Lower lobe of right lung (tissue), 2 donors: ENCODE measurements at regions not wholly inside any gene's neighbourhood (a gene's known extent, or its start where the extent isn't known, plus 50 kb on each side); places are given as distances from the start of the nearest gene placed in this dataset.

Source experiments
- ATAC-seq, 2 donors: fragments of 200-7000 bp; cut with Tn5 transposase; one replicate each; pipeline ENCODE4 v1.9.1; 2020 to 2022; ENCODE audit warnings: mild to moderate bottlenecking in 2 of 2, moderate library complexity in 2 of 2
- DNase-seq: peaks from one replicate; pipeline ENCODE4 v3.0.0-alpha.2; 2020
- H3K27ac ChIP-seq: fragments of 200-600 bp; one replicate; pipeline ENCODE4 v1.8.0; 2022
- H3K27me3 ChIP-seq: fragments of 200-600 bp; one replicate; pipeline ENCODE4 v1.8.0; 2022; ENCODE audit warnings: low read depth
- H3K36me3 ChIP-seq: fragments of 200-600 bp; one replicate; pipeline ENCODE4 v1.8.0; 2022; ENCODE audit warnings: mild to moderate bottlenecking
- H3K4me1 ChIP-seq: fragments of 200-600 bp; one replicate; pipeline ENCODE4 v1.8.0; 2022
- H3K4me3 ChIP-seq: fragments of 200-600 bp; one replicate; pipeline ENCODE4 v1.8.0; 2022; ENCODE audit warnings: mild to moderate bottlenecking
- H3K9me3 ChIP-seq: fragments of 200-600 bp; one replicate; pipeline ENCODE4 v1.8.0; 2022
- intact Hi-C: fragments of 100-400 bp; cut with DNase I; formaldehyde crosslinking; loops from one replicate; pipeline ENCODE4 v1.11.0; 2022
- TF ChIP-seq, protein P1 (sequence below): fragments of 200-600 bp; IDR thresholded peaks from one replicate; pipeline ENCODE4 v1.8.0; 2022; ENCODE audit warnings: antibody characterized with exemption, mild to moderate bottlenecking
- donor health status: DM: no; HTN: yes; CAD: no; lungs with severe emphysema.

DNA sequence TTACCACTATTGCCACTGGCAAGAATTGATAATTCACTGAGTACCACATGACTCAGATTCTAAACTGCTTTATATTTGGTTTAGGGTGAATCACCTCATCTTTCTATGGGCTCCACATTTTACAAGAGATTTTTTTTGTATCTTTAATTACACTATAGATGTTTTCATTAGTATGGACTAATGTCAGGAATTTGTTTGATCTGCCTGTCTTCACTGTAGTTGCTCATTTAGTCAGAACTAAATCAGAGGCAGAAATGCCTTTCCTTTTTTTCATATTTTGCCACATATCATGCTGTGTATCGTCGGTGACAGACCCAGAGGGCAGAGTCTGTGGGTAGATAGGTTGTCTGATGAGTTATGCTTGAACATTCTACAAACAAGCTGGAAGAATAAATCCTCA is 524.1 kb downstream of the METTL15 start:
- Histone ChIP-seq H3K36me3 (no peaks in the 10 kb centered on the region), H3K27ac (no peak overlapping the region), H3K9me3 (no peaks in the 10 kb centered on the region), H3K4me3 (no peak overlapping the region), H3K27me3 (no peaks in the 10 kb centered on the region), H3K4me1 (no peaks in the 10 kb centered on the region)
- intact Hi-C loops = no loop called here
- TF ChIP-seq, protein P1, sequence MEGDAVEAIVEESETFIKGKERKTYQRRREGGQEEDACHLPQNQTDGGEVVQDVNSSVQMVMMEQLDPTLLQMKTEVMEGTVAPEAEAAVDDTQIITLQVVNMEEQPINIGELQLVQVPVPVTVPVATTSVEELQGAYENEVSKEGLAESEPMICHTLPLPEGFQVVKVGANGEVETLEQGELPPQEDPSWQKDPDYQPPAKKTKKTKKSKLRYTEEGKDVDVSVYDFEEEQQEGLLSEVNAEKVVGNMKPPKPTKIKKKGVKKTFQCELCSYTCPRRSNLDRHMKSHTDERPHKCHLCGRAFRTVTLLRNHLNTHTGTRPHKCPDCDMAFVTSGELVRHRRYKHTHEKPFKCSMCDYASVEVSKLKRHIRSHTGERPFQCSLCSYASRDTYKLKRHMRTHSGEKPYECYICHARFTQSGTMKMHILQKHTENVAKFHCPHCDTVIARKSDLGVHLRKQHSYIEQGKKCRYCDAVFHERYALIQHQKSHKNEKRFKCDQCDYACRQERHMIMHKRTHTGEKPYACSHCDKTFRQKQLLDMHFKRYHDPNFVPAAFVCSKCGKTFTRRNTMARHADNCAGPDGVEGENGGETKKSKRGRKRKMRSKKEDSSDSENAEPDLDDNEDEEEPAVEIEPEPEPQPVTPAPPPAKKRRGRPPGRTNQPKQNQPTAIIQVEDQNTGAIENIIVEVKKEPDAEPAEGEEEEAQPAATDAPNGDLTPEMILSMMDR = no peak
- ATAC-seq (no peak), DNase-seq (no peak)

DNA sequence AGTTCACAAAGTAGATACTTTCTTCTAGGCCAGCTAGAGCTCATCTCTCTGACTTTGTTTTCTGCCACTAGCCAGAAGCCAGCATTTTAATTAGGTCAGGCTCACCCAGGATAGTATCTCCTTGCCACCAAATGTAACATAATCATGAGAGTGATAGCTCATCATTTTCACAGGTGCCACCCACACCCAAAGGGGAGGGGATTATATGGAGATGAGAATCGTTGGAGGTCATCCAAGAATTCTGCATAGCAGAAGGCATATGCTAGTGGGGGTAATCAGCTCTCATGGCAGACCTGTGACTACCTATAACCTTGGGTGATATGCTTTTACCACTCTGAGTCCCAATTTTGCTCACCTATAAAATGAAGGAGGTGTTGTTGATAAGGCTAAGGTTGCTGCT is 523.0 kb downstream of the METTL15 start:
- H3K4me1 ChIP-seq = no peaks in the 10 kb centered on the region
- ATAC-seq (no peak), DNase-seq (no peak)
- H3K27ac ChIP-seq = no peak overlapping the region
- intact Hi-C loops = no loop called here
- H3K4me3 ChIP-seq = no peak overlapping the region
- H3K9me3 ChIP-seq = no peaks in the 10 kb centered on the region
- H3K27me3 ChIP-seq = no peaks in the 10 kb centered on the region
- TF ChIP-seq, protein P1 = no peak
- no peaks in the 10 kb centered on the region for H3K36me3 ChIP-seq

DNA sequence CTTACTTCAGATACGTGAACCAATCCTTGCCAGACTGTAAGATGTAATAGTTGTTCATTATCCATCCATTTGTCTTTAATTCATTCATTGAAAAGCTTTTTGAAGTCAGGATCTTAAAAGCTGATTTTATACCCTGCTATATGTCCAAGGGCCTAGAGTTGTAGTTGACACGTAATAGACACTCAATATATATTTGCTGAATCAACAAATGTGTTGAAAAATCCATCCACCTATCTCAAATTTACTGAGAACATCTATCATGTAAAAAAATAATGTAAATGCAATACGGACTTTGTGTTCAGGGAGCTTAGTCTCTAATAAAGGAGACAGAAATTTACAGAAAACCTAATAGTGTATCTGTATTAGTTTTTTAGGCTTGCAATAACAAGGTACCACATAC is 521.0 kb downstream of the METTL15 start:
- no peak overlapping the region for H3K4me3 ChIP-seq
- no peaks in the 10 kb centered on the region for H3K9me3 ChIP-seq
- H3K36me3 ChIP-seq = no peaks in the 10 kb centered on the region
- no peaks in the 10 kb centered on the region for H3K4me1 ChIP-seq
- intact Hi-C loops = no loop called here
- TF ChIP-seq, protein P1 = no peak
- no peak overlapping the region for H3K27ac ChIP-seq
- DNase-seq (no peak), ATAC-seq (no peak)
- no peaks in the 10 kb centered on the region for H3K27me3 ChIP-seq

DNA sequence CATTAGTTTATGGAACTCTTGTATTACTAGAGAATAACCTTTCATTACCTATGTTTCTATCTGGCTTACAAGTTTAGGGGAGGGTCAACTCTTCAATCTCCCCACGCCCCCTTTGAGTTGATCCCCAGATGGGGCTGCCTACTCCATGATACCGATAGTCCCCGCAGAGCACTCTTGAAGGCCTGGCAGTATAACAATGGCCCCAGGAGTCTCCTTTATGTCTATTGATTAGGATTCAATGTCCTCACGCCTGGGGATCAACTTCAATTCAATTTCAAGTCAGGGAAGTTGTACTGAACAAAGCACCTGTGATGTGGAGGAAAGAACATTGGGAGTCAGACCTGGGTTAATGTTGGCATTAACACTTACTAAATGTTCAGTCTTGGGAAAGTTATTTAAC is 520.2 kb downstream of the METTL15 start:
- H3K4me1 ChIP-seq = no peaks in the 10 kb centered on the region
- TF ChIP-seq, protein P1 = no peak
- ATAC-seq (no peak), DNase-seq (no peak)
- no peak overlapping the region for H3K27ac ChIP-seq
- H3K9me3 ChIP-seq = no peaks in the 10 kb centered on the region
- intact Hi-C loops = no loop called here
- no peaks in the 10 kb centered on the region for H3K36me3 ChIP-seq
- no peak overlapping the region for H3K4me3 ChIP-seq
- no peaks in the 10 kb centered on the region for H3K27me3 ChIP-seq

DNA sequence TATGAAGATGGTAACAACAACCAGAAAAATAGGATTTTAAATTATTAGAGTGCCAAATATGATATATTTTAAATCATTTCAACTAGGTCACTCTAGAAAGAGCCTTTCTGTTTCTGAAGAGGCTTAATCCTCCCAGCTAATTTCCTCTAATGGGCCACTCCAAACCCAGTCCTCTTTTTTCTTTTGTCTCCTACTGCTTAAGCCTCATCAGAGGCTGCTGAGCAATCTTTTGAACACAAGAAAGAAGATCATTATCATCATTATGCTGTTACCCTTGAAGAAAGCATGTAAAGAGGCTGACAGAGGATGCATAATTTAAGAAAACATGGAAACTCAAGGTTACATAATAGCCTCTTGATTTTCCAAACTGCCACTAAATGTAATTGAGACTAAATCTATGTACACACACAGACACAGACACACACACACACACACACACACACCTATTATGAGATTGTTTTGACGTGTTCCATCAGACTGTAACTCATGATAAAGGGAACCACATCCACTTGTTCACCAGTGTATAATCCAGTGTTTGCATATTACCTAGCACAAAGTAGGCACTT is 519.6 kb downstream of the METTL15 start:
- Histone ChIP-seq H3K4me1 (no peaks in the 10 kb centered on the region), H3K27ac (no peak overlapping the region), H3K27me3 (no peaks in the 10 kb centered on the region), H3K4me3 (no peak overlapping the region), H3K9me3 (no peaks in the 10 kb centered on the region), H3K36me3 (no peaks in the 10 kb centered on the region)
- intact Hi-C loops = no loop called here
- TF ChIP-seq, protein P1 = no peak
- DNase-seq (no peak), ATAC-seq (no peak)

DNA sequence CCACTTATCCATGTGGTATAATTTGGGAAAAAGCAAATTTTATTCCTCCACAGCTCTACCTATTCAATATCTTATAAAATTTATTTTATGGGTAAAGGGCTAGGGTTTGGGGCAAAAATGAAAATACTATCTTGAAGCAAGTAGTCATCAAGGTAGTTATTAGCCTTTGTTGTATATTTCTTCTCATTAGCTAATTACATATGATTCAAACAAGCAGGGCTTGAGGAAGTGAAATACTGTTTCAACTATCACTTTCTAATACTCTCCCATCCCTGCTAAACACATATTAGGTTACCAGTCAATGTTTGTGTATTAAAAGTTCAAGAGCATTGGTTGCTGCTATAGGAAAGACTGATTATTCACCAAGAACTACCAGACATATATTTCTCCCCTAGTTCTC is 517.3 kb downstream of the METTL15 start:
- H3K9me3 ChIP-seq = no peaks in the 10 kb centered on the region
- ATAC-seq (no peak), DNase-seq (no peak)
- H3K4me1 ChIP-seq = no peaks in the 10 kb centered on the region
- no peaks in the 10 kb centered on the region for H3K36me3 ChIP-seq
- TF ChIP-seq, protein P1 = no peak
- H3K4me3 ChIP-seq = no peak overlapping the region
- intact Hi-C loops = no loop called here
- H3K27me3 ChIP-seq = no peaks in the 10 kb centered on the region
- no peak overlapping the region for H3K27ac ChIP-seq
